ENCODE measurements at regions not wholly inside any gene's neighbourhood (a gene's known extent, or its start where the extent isn't known, plus 50 kb on each side); places are given as distances from the start of the nearest gene placed in this dataset.

DNA sequence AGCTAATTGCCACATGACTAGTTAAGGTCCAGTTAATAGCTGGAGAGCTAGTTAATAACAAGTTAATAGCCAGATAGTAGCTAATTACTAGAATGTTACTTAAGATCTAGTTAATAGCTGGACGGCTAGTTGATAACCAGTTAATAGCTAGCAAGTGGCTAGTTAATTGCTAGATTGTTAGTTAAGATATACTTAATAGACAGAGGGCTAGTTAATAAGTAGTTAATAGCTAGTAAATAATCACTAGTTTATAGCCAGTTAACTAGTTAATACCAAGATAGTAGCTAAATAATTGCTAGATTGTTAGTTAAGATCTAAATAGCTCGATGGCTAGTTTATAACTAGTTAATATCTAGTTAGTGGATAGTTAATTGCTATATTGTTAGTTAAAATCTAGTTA, 632.6 kb upstream of the CT83 start:
- H2AK5ac ChIP-seq (ENCODE audit: low read depth, low read length), result no peak overlapping the region

More for the DNA sequence above, 632.6 kb upstream of the CT83 start:
- no peak overlapping the region for H3K9ac ChIP-seq (replicated peaks in 1 of 4; ENCODE audit: extremely low read depth in 1 of 4, low read depth in 3 of 4, low read length in 3 of 4)
- H4K5ac ChIP-seq (ENCODE audit: insufficient read length, low read depth, low read length), result no peak overlapping the region
- no peak overlapping the region for H3K18ac ChIP-seq (ENCODE audit: extremely low read depth, low read length)
- H3K9me3 ChIP-seq (ENCODE audit: insufficient read depth in 2 of 2, low read depth in 1 of 2, low read length in 1 of 2), result peaks cover 0 to 20% of the 10 kb centered on the region in 2 experiments; a peak in 1 of 4 replicates
- no peak overlapping the region for H3K14ac ChIP-seq (ENCODE audit: insufficient read length)
- no peak overlapping the region for H3K27ac ChIP-seq (ENCODE audit: low read depth, low read length)
- DNase-seq (ENCODE audit: low read depth in 1 of 2, low spot score in 2 of 2) (no peak), FAIRE-seq (no peak)
- WGBS, 2 experiments (ENCODE audit: extremely low coverage in 1 of 2, insufficient coverage in 1 of 2, insufficient read length in 1 of 2, insufficient replicate concordance in 2 of 2, low coverage in 1 of 2, low lambda C conversion rate in 2 of 2, missing lambda C conversion rate in 1 of 2), result 96% methylated on average over 2 of the region's 2 CpGs; no CpG with 5 or more reads in 1 of the 2 experiments
- H2BK12ac ChIP-seq (ENCODE audit: low read depth, low read length), result no peak overlapping the region
- no peak overlapping the region for H4K8ac ChIP-seq (ENCODE audit: extremely low read depth, insufficient read depth, low read length)
- no peak overlapping the region for H3K4ac ChIP-seq (replicated peaks; ENCODE audit: insufficient read length, low read depth, low read length)
- peak; percentile 56 for TF ChIP-seq BRCA1 (IDR thresholded peaks at IDR 0.05; ENCODE audit: low read depth, low read length)
- TF ChIP-seq, protein P1, sequence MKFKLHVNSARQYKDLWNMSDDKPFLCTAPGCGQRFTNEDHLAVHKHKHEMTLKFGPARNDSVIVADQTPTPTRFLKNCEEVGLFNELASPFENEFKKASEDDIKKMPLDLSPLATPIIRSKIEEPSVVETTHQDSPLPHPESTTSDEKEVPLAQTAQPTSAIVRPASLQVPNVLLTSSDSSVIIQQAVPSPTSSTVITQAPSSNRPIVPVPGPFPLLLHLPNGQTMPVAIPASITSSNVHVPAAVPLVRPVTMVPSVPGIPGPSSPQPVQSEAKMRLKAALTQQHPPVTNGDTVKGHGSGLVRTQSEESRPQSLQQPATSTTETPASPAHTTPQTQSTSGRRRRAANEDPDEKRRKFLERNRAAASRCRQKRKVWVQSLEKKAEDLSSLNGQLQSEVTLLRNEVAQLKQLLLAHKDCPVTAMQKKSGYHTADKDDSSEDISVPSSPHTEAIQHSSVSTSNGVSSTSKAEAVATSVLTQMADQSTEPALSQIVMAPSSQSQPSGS (IDR thresholded peaks at IDR 0.05; ENCODE audit: low read length), result no peak
- TF ChIP-seq POLR2AphosphoS5 (IDR thresholded peaks at IDR 0.05; ENCODE audit: low read depth, low read length), result no peak
- no peak for TF ChIP-seq CBX8 (IDR thresholded peaks at IDR 0.05; ENCODE audit: borderline replicate concordance, low read depth, low read length)
- H3K4me3 ChIP-seq (ENCODE audit: extremely low read depth in 1 of 4, insufficient read depth in 2 of 4, low read depth in 3 of 4, low read length in 4 of 4), result no peak overlapping the region
- no peak overlapping the region for H2BK15ac ChIP-seq (ENCODE audit: low read length)
- no peaks in the 10 kb centered on the region for H4K20me1 ChIP-seq (replicated peaks in 1 of 2; ENCODE audit: control insufficient read depth in 1 of 2, insufficient read depth in 2 of 2, low read length in 2 of 2)
- H3K79me2 ChIP-seq (ENCODE audit: control insufficient read depth in 1 of 2, insufficient read depth in 2 of 2, low read length in 2 of 2), result no peaks in the 10 kb centered on the region
- H3K4me1 ChIP-seq (replicated peaks in 1 of 4; ENCODE audit: control insufficient read depth in 3 of 4, insufficient read depth in 4 of 4, low read length in 3 of 4), result no peaks in the 10 kb centered on the region
- no peak overlapping the region for H2AFZ ChIP-seq (ENCODE audit: low read length)
- no peak overlapping the region for H3K23ac ChIP-seq (ENCODE audit: insufficient read length)
- ChIA-PET CTCF (ENCODE audit: partially characterized antibody) (no interaction called here), POLR2A (ENCODE audit: partially characterized antibody) (no interaction called here)
- H3K36me3 ChIP-seq (ENCODE audit: control insufficient read depth in 2 of 4, insufficient read depth in 4 of 4, low read length in 3 of 4), result no peaks in the 10 kb centered on the region
- no peak overlapping the region for H2BK5ac ChIP-seq (ENCODE audit: low read depth, low read length)
- H4K91ac ChIP-seq (replicated peaks; ENCODE audit: insufficient read length, low read length), result no peak overlapping the region
- no peaks in the 10 kb centered on the region for H3K27me3 ChIP-seq (replicated peaks in 1 of 4; ENCODE audit: control insufficient read depth in 3 of 4, extremely low read depth in 1 of 4, insufficient read depth in 3 of 4, low read length in 3 of 4)
- no peaks in the 10 kb centered on the region for H3K23me2 ChIP-seq (ENCODE audit: low read depth, low read length)
- H2BK20ac ChIP-seq (ENCODE audit: low read length), result no peak overlapping the region
- H2BK120ac ChIP-seq (replicated peaks; ENCODE audit: low read depth, low read length), result no peak overlapping the region
- no peak overlapping the region for H3K4me2 ChIP-seq (ENCODE audit: insufficient read depth in 1 of 2, low read depth in 2 of 2, low read length in 2 of 2)
- no peak overlapping the region for H3K56ac ChIP-seq (replicated peaks; ENCODE audit: insufficient read length, low read depth, low read length)
- no peaks in the 10 kb centered on the region for H3K79me1 ChIP-seq (ENCODE audit: low read depth, low read length)

Measured in H1 (cell line).